ENCODE measurements at regions not wholly inside any gene's neighbourhood (a gene's known extent, or its start where the extent isn't known, plus 50 kb on each side); places are given as distances from the start of the nearest gene placed in this dataset.

- CTCF ChIA-PET: no interaction called here
- Histone ChIP-seq H3K36me3 (ENCODE audit: insufficient read depth, low read length) (no peaks in the 10 kb centered on the region), H3K27me3 (ENCODE audit: control insufficient read depth in 1 of 2, insufficient read depth in 2 of 2, low read length in 2 of 2) (no peaks in the 10 kb centered on the region), H3K4me1 (ENCODE audit: insufficient read depth, low read length) (no peaks in the 10 kb centered on the region), H3K4me3 (ENCODE audit: low read length) (no peak overlapping the region), H3K27ac (ENCODE audit: low read depth in 1 of 2, low read length in 2 of 2) (no peak overlapping the region), H3K9me3 (ENCODE audit: control insufficient read depth in 1 of 2, insufficient read depth in 1 of 2, low read length in 2 of 2) (no peaks in the 10 kb centered on the region)
- Mint-ChIP-seq H3K27me3 (no peaks in the 10 kb centered on the region), H3K4me3 (no peak overlapping the region), H3K4me1 (ENCODE audit: low read depth) (no peaks in the 10 kb centered on the region), H3K9me3 (no peaks in the 10 kb centered on the region), H3K36me3 (ENCODE audit: low read depth) (no peaks in the 10 kb centered on the region), H3K27ac (no peak overlapping the region)
- ATAC-seq (ENCODE audit: poor library complexity) (no peak), DNase-seq (no peak)
- TF ChIP-seq CTCF (IDR thresholded peaks at IDR 0.05): no peak
- POLR2A ChIA-PET: no interaction called here
- intact Hi-C loops (cut with DNase I, micrococcal nuclease): no loop called here
Measured at GRCh38 chr13:34003656-34004055, 185.7 kb downstream of the RFC3 start.

GRCh38 chr13:34004676-34005075, 186.7 kb downstream of the RFC3 start:
- intact Hi-C loops (cut with DNase I, micrococcal nuclease): no loop called here
- Mint-ChIP-seq H3K4me1 (ENCODE audit: low read depth) (no peaks in the 10 kb centered on the region), H3K27me3 (no peaks in the 10 kb centered on the region), H3K27ac (no peak overlapping the region), H3K4me3 (no peak overlapping the region), H3K9me3 (no peaks in the 10 kb centered on the region), H3K36me3 (ENCODE audit: low read depth) (no peaks in the 10 kb centered on the region)
- no peaks in the 10 kb centered on the region for H3K9me3 ChIP-seq (ENCODE audit: control insufficient read depth in 1 of 2, insufficient read depth in 1 of 2, low read length in 2 of 2)
- ChIA-PET POLR2A (no interaction called here), CTCF (no interaction called here)
- H3K4me3 ChIP-seq (ENCODE audit: low read length): no peak overlapping the region
- no peak for DNase-seq
- no peaks in the 10 kb centered on the region for H3K27me3 ChIP-seq (ENCODE audit: control insufficient read depth in 1 of 2, insufficient read depth in 2 of 2, low read length in 2 of 2)
- ATAC-seq (ENCODE audit: poor library complexity): no peak
- H3K27ac ChIP-seq (ENCODE audit: low read depth in 1 of 2, low read length in 2 of 2): no peak overlapping the region
- TF ChIP-seq CTCF (IDR thresholded peaks at IDR 0.05): no peak
- no peaks in the 10 kb centered on the region for H3K36me3 ChIP-seq (ENCODE audit: insufficient read depth, low read length)
- H3K4me1 ChIP-seq (ENCODE audit: insufficient read depth, low read length): no peaks in the 10 kb centered on the region

GRCh38 chr13:34006011-34006410, 188.1 kb downstream of the RFC3 start:
- Mint-ChIP-seq H3K4me1 (ENCODE audit: low read depth) (no peaks in the 10 kb centered on the region), H3K27me3 (no peaks in the 10 kb centered on the region), H3K9me3 (no peaks in the 10 kb centered on the region), H3K36me3 (ENCODE audit: low read depth) (no peaks in the 10 kb centered on the region), H3K4me3 (no peak overlapping the region), H3K27ac (no peak overlapping the region)
- no peaks in the 10 kb centered on the region for H3K9me3 ChIP-seq (ENCODE audit: control insufficient read depth in 1 of 2, insufficient read depth in 1 of 2, low read length in 2 of 2)
- no peak overlapping the region for H3K4me3 ChIP-seq (ENCODE audit: low read length)
- intact Hi-C loops (cut with DNase I, micrococcal nuclease): no loop called here
- H3K27me3 ChIP-seq (ENCODE audit: control insufficient read depth in 1 of 2, insufficient read depth in 2 of 2, low read length in 2 of 2): no peaks in the 10 kb centered on the region
- ChIA-PET CTCF (no interaction called here), POLR2A (no interaction called here)
- no peaks in the 10 kb centered on the region for H3K4me1 ChIP-seq (ENCODE audit: insufficient read depth, low read length)
- ATAC-seq (ENCODE audit: poor library complexity): no peak
- no peaks in the 10 kb centered on the region for H3K36me3 ChIP-seq (ENCODE audit: insufficient read depth, low read length)
- no peak for DNase-seq
- no peak overlapping the region for H3K27ac ChIP-seq (ENCODE audit: low read depth in 1 of 2, low read length in 2 of 2)
- no peak for TF ChIP-seq CTCF (IDR thresholded peaks at IDR 0.05)
